Common myeloid progenitor, CD34-positive (primary cell): ENCODE measurements at regions not wholly inside any gene's neighbourhood (a gene's known extent, or its start where the extent isn't known, plus 50 kb on each side); places are given as distances from the start of the nearest gene placed in this dataset.
"Not testable (repeated sequence)": the region's sequence is repeated elsewhere in the genome, so short reads cannot be mapped to it uniquely, and the experiment has no call there.

Experiments
- CTCF ChIA-PET: fragments of 350-600 bp; sonication (Branson Sonifier 250); formaldehyde crosslinking; loops from one replicate; lab custom pipeline; 2021; ENCODE audit warnings: antibody characterized with exemption; lab: Charles Lee
- POLR2A ChIA-PET: fragments of 350-600 bp; sonication (Branson Sonifier 250); formaldehyde crosslinking; loops from one replicate; lab custom pipeline; 2021; ENCODE audit warnings: antibody characterized with exemption; lab: Charles Lee
- DNase-seq, 3 donors: peaks; one replicate each; pipeline versions ENCODE4 v3.0.0 to v3.0.0-alpha.2; 2013
- H3K27ac ChIP-seq, 2 experiments: 1 replicate in 1 of 2; 2 replicates in 1 of 2; pipeline ENCODE4 v1.7.0; 2013; ENCODE audit warnings: inconsistent platforms in 2 of 2, low read length in 2 of 2, mild to moderate bottlenecking in 2 of 2, low read depth in 1 of 2, moderate library complexity in 1 of 2; ENCODE audit not compliant: severe bottlenecking in 2 of 2, insufficient read depth in 1 of 2, poor library complexity in 1 of 2
- H3K27me3 ChIP-seq, 5 experiments: replicated peaks in 2 of 5; 1 replicate in 3 of 5; 2 replicates in 2 of 5; pipeline versions ENCODE4 v1.6.1 to v1.7.0; 2013; ENCODE audit warnings: low read length in 4 of 5, mild to moderate bottlenecking in 2 of 5, moderate library complexity in 2 of 5, inconsistent platforms in 1 of 5; ENCODE audit not compliant: insufficient read depth in 5 of 5, control insufficient read depth in 4 of 5
- H3K36me3 ChIP-seq, 4 experiments: 1 replicate in 2 of 4; 2 replicates in 2 of 4; pipeline versions ENCODE4 v1.6.1 to v1.7.0; 2013; ENCODE audit warnings: low read length in 3 of 4, control low read depth in 1 of 4, mild to moderate bottlenecking in 1 of 4; ENCODE audit not compliant: control insufficient read depth in 4 of 4, insufficient read depth in 4 of 4
- H3K4me1 ChIP-seq, 4 experiments: 1 replicate in 3 of 4; 2 replicates in 1 of 4; pipeline versions ENCODE4 v1.6.1 to v1.7.1; 2013; ENCODE audit warnings: low read length in 3 of 4, mild to moderate bottlenecking in 3 of 4, control low read depth in 1 of 4, inconsistent platforms in 1 of 4, moderate library complexity in 1 of 4; ENCODE audit not compliant: control insufficient read depth in 4 of 4, insufficient read depth in 4 of 4; ENCODE audit errors: control extremely low read depth in 1 of 4
- H3K4me3 ChIP-seq, 7 experiments: 1 replicate in 4 of 7; 2 replicates in 3 of 7; pipeline versions ENCODE4 v1.5.1 to v1.7.0; 2013; ENCODE audit warnings: mild to moderate bottlenecking in 7 of 7, low read length in 6 of 7, moderate library complexity in 6 of 7, inconsistent platforms in 2 of 7, low read depth in 2 of 7, control low read depth in 1 of 7; ENCODE audit not compliant: insufficient read depth in 4 of 7, control insufficient read depth in 1 of 7; ENCODE audit errors: extremely low read depth in 1 of 7
- H3K9me3 ChIP-seq, 5 experiments: 1 replicate in 4 of 5; 2 replicates in 1 of 5; pipeline versions ENCODE4 v1.6.1 to v1.7.1; 2013; ENCODE audit warnings: low read length in 4 of 5, mild to moderate bottlenecking in 2 of 5, inconsistent platforms in 1 of 5, low read depth in 1 of 5, moderate library complexity in 1 of 5; ENCODE audit not compliant: control insufficient read depth in 4 of 5, insufficient read depth in 2 of 5; ENCODE audit errors: control extremely low read depth in 1 of 5
- WGBS: methylation state at CpG from one replicate; pipeline ENCODE4 v1.1.5; 2013; ENCODE audit not compliant: insufficient coverage; 5-methylcytosine and 5-hydroxymethylcytosine counted together

GRCh38 chrX:88990882-88991582 lies 244.0 kb downstream of the CPXCR1 start:
- Histone ChIP-seq H3K4me3 (no peak overlapping the region), H3K27ac (no peak overlapping the region), H3K27me3 (no peaks in the 10 kb centered on the region), H3K36me3 (no peaks in the 10 kb centered on the region), H3K9me3 (no peaks in the 10 kb centered on the region), H3K4me1 (no peaks in the 10 kb centered on the region)
- ChIA-PET CTCF (no interaction called here), POLR2A (no interaction called here)
- WGBS: no CpG with 5 or more reads among the region's 1 CpG
- DNase-seq: no peak

DNA sequence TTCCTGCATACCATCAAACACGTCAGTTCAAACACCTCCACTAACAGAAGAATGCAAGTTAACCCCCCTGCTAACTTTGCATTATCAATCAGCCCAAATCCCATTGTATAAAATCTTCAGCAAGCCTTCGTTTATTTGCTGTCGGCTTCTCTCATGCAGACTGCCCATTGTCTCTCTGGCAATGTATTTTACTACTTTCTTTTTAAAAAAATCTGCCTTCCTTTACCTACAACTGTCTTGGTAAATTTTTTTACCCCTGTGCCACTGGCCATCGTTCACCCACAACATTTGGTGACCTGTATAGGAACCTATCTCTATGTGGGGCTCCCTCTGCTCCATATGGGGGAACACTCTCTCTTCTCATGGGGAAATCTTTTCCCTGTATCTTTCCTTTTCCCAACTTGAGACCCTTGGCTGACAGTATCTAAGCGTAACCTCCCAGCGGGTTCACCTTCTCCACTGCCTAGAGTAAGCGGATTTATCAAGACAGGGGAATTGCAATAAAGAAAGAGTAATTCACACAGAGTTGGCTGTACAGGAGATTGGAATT lies 244.6 kb downstream of the CPXCR1 start:
- Histone ChIP-seq H3K9me3 (no peaks in the 10 kb centered on the region), H3K27ac (no peak overlapping the region), H3K4me3 (no peak overlapping the region), H3K4me1 (no peaks in the 10 kb centered on the region), H3K27me3 (no peaks in the 10 kb centered on the region), H3K36me3 (no peaks in the 10 kb centered on the region)
- CTCF ChIA-PET: no interaction called here
- POLR2A ChIA-PET: no interaction called here
- no peak for DNase-seq
- WGBS: 53% methylated on average over 5 of the region's 7 CpGs

DNA sequence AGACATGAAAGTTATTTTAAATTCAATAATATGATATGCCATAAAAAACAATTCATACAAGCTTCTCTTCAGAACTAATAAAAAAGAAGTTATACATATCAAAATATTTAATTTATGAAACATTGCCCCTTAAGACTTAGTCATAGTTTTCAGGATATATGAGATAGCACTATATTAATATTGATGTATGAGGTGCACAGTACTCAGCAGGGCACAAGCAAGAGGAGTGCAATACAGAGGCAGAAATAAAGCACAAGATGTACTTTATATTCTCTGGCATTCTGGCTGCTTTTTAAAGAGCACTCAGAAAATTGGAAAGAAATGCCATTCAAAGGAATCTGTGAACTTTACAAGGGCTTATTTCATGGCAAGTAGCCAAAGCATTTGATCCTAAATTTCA lies 274.9 kb downstream of the CPXCR1 start:
- no peak for DNase-seq
- Histone ChIP-seq H3K4me3 (no peak overlapping the region), H3K9me3 (no peaks in the 10 kb centered on the region), H3K4me1 (no peaks in the 10 kb centered on the region), H3K27ac (no peak overlapping the region), H3K36me3 (no peaks in the 10 kb centered on the region), H3K27me3 (no peaks in the 10 kb centered on the region)
- ChIA-PET CTCF (no interaction called here), POLR2A (no interaction called here)

GRCh38 chrX:89033723-89034122 lies 286.7 kb downstream of the CPXCR1 start:
- H3K9me3 ChIP-seq: peaks cover 0 to 2% (median 0%) of the 10 kb centered on the region in 5 experiments
- no peaks in the 10 kb centered on the region for H3K4me1 ChIP-seq
- H3K27ac ChIP-seq: no peak overlapping the region
- H3K4me3 ChIP-seq: no peak overlapping the region
- ChIA-PET CTCF (no interaction called here), POLR2A (no interaction called here)
- H3K36me3 ChIP-seq: no peaks in the 10 kb centered on the region
- no peaks in the 10 kb centered on the region for H3K27me3 ChIP-seq
- no peak for DNase-seq
- WGBS: no CpG with 5 or more reads among the region's 1 CpG

- Histone ChIP-seq H3K4me3 (no peak overlapping the region), H3K9me3 (peaks cover 0 to 2% (median 0%) of the 10 kb centered on the region in 5 experiments), H3K4me1 (no peaks in the 10 kb centered on the region), H3K27me3 (no peaks in the 10 kb centered on the region), H3K36me3 (no peaks in the 10 kb centered on the region), H3K27ac (no peak overlapping the region)
- POLR2A ChIA-PET: no interaction called here
- CTCF ChIA-PET: no interaction called here
- DNase-seq: no peak
- no CpG with 5 or more reads among the region's 1 CpG for WGBS
Measured at GRCh38 chrX:89034679-89035078, 287.7 kb downstream of the CPXCR1 start.

- Histone ChIP-seq H3K4me3 (no peak overlapping the region), H3K27ac (no peak overlapping the region), H3K27me3 (no peaks in the 10 kb centered on the region), H3K9me3 (no peaks in the 10 kb centered on the region), H3K4me1 (no peaks in the 10 kb centered on the region), H3K36me3 (no peaks in the 10 kb centered on the region)
- POLR2A ChIA-PET: no interaction called here
- DNase-seq: no peak
- CTCF ChIA-PET: no interaction called here
Measured at GRCh38 chrX:89053223-89053622, 306.2 kb downstream of the CPXCR1 start.

- H3K27ac ChIP-seq: not testable (repeated sequence)
Measured at GRCh38 chrX:89099587-89099986, 352.6 kb downstream of the CPXCR1 start.

More at GRCh38 chrX:89099587-89099986, 352.6 kb downstream of the CPXCR1 start:
- WGBS: 89% methylated on average over 6 of the region's 7 CpGs
- CTCF ChIA-PET, DNase-seq, H3K36me3 ChIP-seq, POLR2A ChIA-PET, H3K4me1 ChIP-seq, H3K4me3 ChIP-seq, H3K27me3 ChIP-seq, H3K9me3 ChIP-seq: not testable (repeated sequence)
